Endothelial cell of umbilical vein (primary cell): ENCODE measurements at regions not wholly inside any gene's neighbourhood (a gene's known extent, or its start where the extent isn't known, plus 50 kb on each side); places are given as distances from the start of the nearest gene placed in this dataset.

Source experiments
- BruUV-seq: library from RNA; stranded (reverse); fragments of 400-500 nt; replicated peaks from 2 replicates; lab custom pipeline; 2021; lab: Mats Ljungman, UMichigan
- CTCF ChIA-PET: fragments of 300-600, 350-600 bp; sonication (Branson Sonifier 250); formaldehyde crosslinking; loops from one replicate; lab custom pipeline; 2021; ENCODE audit warnings: antibody characterized with exemption, inconsistent platforms; lab: Charles Lee
- POLR2A ChIA-PET: fragments of 300-600, 350-600 bp; sonication (Branson Sonifier 250); formaldehyde crosslinking; loops from one replicate; lab custom pipeline; 2021; ENCODE audit warnings: antibody characterized with exemption, inconsistent platforms; lab: Charles Lee
- DNase-seq: peaks from one replicate; pipeline ENCODE4 v3.0.0-alpha.2; 2011; ENCODE audit warnings: low read depth, low spot score
- FAIRE-seq: peaks from 2 replicates; lab custom pipeline; 2011; peaks lifted over from hg19 to GRCh38; lab: Jason Lieb, UNC
- H2AFZ ChIP-seq: 2 replicates; pipeline ENCODE4 v1.6.0; 2012; ENCODE audit warnings: low read depth, low read length, control low read depth, inconsistent platforms
- H3K27ac ChIP-seq: 2 replicates; pipeline ENCODE4 v1.5.1; 2011; ENCODE audit warnings: low read depth, mild to moderate bottlenecking, control low read depth, low read length, moderate library complexity; ENCODE audit not compliant: insufficient read depth
- H3K27me3 ChIP-seq, 2 experiments: 2 replicates each; pipeline versions ENCODE4 v1.6.0 to v1.6.1; 2011; ENCODE audit warnings: low read length in 2 of 2, mixed read lengths in 1 of 2; ENCODE audit not compliant: control insufficient read depth in 2 of 2, insufficient read depth in 2 of 2
- H3K36me3 ChIP-seq, 2 experiments: 2 replicates in 1 of 2; 3 replicates in 1 of 2; pipeline ENCODE4 v1.5.1; 2011; ENCODE audit warnings: low read length in 2 of 2, mild to moderate bottlenecking in 1 of 2, moderate library complexity in 1 of 2; ENCODE audit not compliant: control insufficient read depth in 2 of 2, insufficient read depth in 2 of 2; ENCODE audit errors: extremely low read depth in 1 of 2
- H3K4me1 ChIP-seq: 3 replicates; pipeline ENCODE4 v1.5.1; 2011; ENCODE audit warnings: mild to moderate bottlenecking, low read length; ENCODE audit not compliant: control insufficient read depth, insufficient read depth; ENCODE audit errors: extremely low read depth
- H3K4me2 ChIP-seq: 2 replicates; pipeline ENCODE4 v1.6.1; 2011; ENCODE audit warnings: low read length, control low read depth, mixed read lengths; ENCODE audit not compliant: insufficient read depth
- H3K4me3 ChIP-seq, 3 experiments: fragments of 200-600 bp in 1 of 3; sonication (generic), shearing (Covaris generic) in 1 of 3; replicated peaks in 1 of 3; 2 replicates each; pipeline ENCODE4 v1.5.1; 2011 to 2016; ENCODE audit warnings: control low read depth in 3 of 3, low read length in 3 of 3, mild to moderate bottlenecking in 2 of 3, inconsistent platforms in 1 of 3, low read depth in 1 of 3, moderate library complexity in 1 of 3; ENCODE audit not compliant: insufficient read depth in 1 of 3
- H3K79me2 ChIP-seq: 2 replicates; pipeline ENCODE4 v1.6.0; 2012; ENCODE audit warnings: low read length, inconsistent platforms; ENCODE audit not compliant: control insufficient read depth, insufficient read depth
- H3K9ac ChIP-seq: replicated peaks from 2 replicates; pipeline ENCODE3; 2011; ENCODE audit warnings: low read length, control low read depth; ENCODE audit not compliant: insufficient read depth; ENCODE audit errors: extremely low read depth
- H3K9me1 ChIP-seq: replicated peaks from 3 replicates; pipeline ENCODE4 v1.6.0; 2011; ENCODE audit warnings: mild to moderate bottlenecking, low read length; ENCODE audit not compliant: control insufficient read depth, insufficient read depth; ENCODE audit errors: extremely low read depth
- H3K9me3 ChIP-seq: replicated peaks from 2 replicates; pipeline ENCODE4 v1.5.1; 2012; ENCODE audit warnings: low read length, inconsistent platforms; ENCODE audit not compliant: control insufficient read depth, insufficient read depth
- H4K20me1 ChIP-seq: replicated peaks from 2 replicates; pipeline ENCODE3; 2011; ENCODE audit warnings: mild to moderate bottlenecking, low read length; ENCODE audit not compliant: control insufficient read depth, insufficient read depth; ENCODE audit errors: extremely low read depth
- EZH2 ChIP-seq: IDR thresholded peaks from 2 replicates; pipeline ENCODE4 v1.6.1; 2012; ENCODE audit warnings: borderline replicate concordance, low read depth, mild to moderate bottlenecking, moderate library complexity, low read length, inconsistent platforms; ENCODE audit not compliant: severe bottlenecking
- FOS ChIP-seq: IDR thresholded peaks from 2 replicates; pipeline ENCODE4 v1.6.1; 2011; ENCODE audit warnings: mild to moderate bottlenecking, low read length, moderate library complexity, borderline replicate concordance; ENCODE audit not compliant: insufficient read depth
- GATA2 ChIP-seq: IDR thresholded peaks from 2 replicates; pipeline ENCODE4 v1.7.0; 2011; ENCODE audit warnings: low read depth, mild to moderate bottlenecking, moderate library complexity, mixed read lengths, low read length; ENCODE audit not compliant: insufficient read length, insufficient read depth
- JUN ChIP-seq: IDR thresholded peaks from 2 replicates; pipeline ENCODE4 v1.6.1; 2011; ENCODE audit warnings: borderline replicate concordance, low read depth; ENCODE audit not compliant: insufficient read length, insufficient read depth
- MYC ChIP-seq: IDR thresholded peaks from one replicate; pipeline ENCODE4 v1.6.1; 2011; ENCODE audit warnings: mild to moderate bottlenecking, low read depth, low read length
- POLR2A ChIP-seq: IDR thresholded peaks from 2 replicates; pipeline ENCODE4 v1.6.1; 2012; ENCODE audit warnings: low read depth, mild to moderate bottlenecking, control low read depth, low read length
- POLR2AphosphoS5 ChIP-seq: IDR thresholded peaks from 2 replicates; pipeline ENCODE4 v1.6.1; 2012; ENCODE audit warnings: low read depth, mild to moderate bottlenecking, control low read depth, low read length, moderate library complexity; ENCODE audit not compliant: insufficient read depth
- dilution Hi-C: fragments of 300-500 bp; cut with MboI; formaldehyde crosslinking; loops from one replicate; pipeline ENCODE4 v1.15.0; 2019; ENCODE audit warnings: low sequenced_read_pairs; ENCODE audit not compliant: extremely low pct_ligation_motif_present
- intact Hi-C: fragments of 100-400 bp; cut with micrococcal nuclease; formaldehyde crosslinking; loops from one replicate; pipeline ENCODE4 v1.10.0; 2022
- TF ChIP-seq, protein P1 (sequence below), 2 donors: IDR thresholded peaks; 1 replicate in 1 of 2; 2 replicates in 1 of 2; pipeline ENCODE4 v1.5.1; 2011; ENCODE audit warnings: low read length in 2 of 2, mild to moderate bottlenecking in 2 of 2, moderate library complexity in 2 of 2, control low read depth in 1 of 2, inconsistent platforms in 1 of 2, low read depth in 1 of 2; ENCODE audit not compliant: insufficient read depth in 1 of 2; ENCODE audit errors: extremely low read depth in 1 of 2
- TF ChIP-seq, protein P2 (sequence below): IDR thresholded peaks from 2 replicates; pipeline ENCODE4 v1.6.1; 2011; ENCODE audit not compliant: insufficient read depth, insufficient read length

DNA sequence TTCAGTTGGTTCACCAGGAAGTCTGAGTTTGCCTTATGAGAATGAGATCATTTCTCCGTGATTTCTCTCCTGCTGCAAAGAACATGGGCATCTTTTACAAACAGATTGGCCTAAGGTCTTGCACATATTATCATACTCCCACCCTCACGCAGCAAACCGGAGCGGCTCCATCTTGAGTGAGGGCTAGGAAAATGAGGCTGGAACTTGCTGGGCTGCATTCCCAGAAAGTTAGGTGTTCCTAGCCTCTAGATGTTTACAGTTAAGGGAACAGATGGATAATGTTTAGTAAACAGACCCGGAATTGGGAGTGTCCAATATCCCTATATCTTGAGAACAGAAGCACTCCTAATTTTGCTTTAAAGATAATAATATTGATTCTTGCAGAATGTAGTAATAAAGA is 247.9 kb upstream of the VCX3A start:
- Histone ChIP-seq H3K9ac (no peak overlapping the region), H3K27me3 (no peaks in the 10 kb centered on the region), H3K4me2 (no peak overlapping the region), H3K36me3 (no peaks in the 10 kb centered on the region), H3K9me1 (no peaks in the 10 kb centered on the region), H2AFZ (no peak overlapping the region), H3K79me2 (no peaks in the 10 kb centered on the region), H3K4me1 (no peaks in the 10 kb centered on the region), H3K9me3 (no peaks in the 10 kb centered on the region), H4K20me1 (no peaks in the 10 kb centered on the region), H3K4me3 (no peak overlapping the region), H3K27ac (no peak overlapping the region)
- TF ChIP-seq POLR2AphosphoS5 (no peak), FOS (no peak), MYC (no peak), EZH2 (no peak), GATA2 (no peak), JUN (no peak), POLR2A (no peak)
- TF ChIP-seq, protein P1, sequence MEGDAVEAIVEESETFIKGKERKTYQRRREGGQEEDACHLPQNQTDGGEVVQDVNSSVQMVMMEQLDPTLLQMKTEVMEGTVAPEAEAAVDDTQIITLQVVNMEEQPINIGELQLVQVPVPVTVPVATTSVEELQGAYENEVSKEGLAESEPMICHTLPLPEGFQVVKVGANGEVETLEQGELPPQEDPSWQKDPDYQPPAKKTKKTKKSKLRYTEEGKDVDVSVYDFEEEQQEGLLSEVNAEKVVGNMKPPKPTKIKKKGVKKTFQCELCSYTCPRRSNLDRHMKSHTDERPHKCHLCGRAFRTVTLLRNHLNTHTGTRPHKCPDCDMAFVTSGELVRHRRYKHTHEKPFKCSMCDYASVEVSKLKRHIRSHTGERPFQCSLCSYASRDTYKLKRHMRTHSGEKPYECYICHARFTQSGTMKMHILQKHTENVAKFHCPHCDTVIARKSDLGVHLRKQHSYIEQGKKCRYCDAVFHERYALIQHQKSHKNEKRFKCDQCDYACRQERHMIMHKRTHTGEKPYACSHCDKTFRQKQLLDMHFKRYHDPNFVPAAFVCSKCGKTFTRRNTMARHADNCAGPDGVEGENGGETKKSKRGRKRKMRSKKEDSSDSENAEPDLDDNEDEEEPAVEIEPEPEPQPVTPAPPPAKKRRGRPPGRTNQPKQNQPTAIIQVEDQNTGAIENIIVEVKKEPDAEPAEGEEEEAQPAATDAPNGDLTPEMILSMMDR (IDR thresholded peaks at IDR 0.05; ENCODE audit: extremely low read depth in 1 of 2, insufficient read depth in 1 of 2, low read depth in 1 of 2, low read length in 2 of 2) = no peak
- TF ChIP-seq, protein P2, sequence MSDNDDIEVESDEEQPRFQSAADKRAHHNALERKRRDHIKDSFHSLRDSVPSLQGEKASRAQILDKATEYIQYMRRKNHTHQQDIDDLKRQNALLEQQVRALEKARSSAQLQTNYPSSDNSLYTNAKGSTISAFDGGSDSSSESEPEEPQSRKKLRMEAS = no peak
- no peak for DNase-seq
- ChIA-PET POLR2A (no interaction called here), CTCF (no interaction called here)
- no TSS peak for BruUV-seq
- dilution Hi-C loops = no loop called here
- intact Hi-C loops = no loop called here
- FAIRE-seq = no peak
